ENCODE measurements at regions not wholly inside any gene's neighbourhood (a gene's known extent, or its start where the extent isn't known, plus 50 kb on each side); places are given as distances from the start of the nearest gene placed in this dataset.

DNA sequence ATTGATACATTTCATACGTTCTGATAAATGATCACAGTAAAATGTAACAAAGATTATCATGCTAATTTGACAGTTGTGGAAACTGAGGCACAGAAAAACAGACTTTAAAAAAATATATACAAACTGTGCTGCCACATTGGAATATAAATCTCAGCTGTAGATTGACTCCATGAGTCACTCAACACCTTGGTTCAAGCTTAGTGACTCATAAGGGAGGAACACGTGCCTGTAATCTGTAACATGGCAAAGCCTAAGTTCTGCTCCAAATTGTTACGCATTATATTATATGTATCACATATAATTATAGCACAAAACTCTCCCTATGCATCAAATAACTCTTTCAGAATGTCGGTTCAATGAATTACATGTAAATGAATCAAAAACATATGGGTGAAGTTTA is 1047.5 kb downstream of the GATA3 start:
- DNase-seq (ENCODE audit: low read depth, low spot score) (peak; percentile 11), FAIRE-seq (peak; percentile 65)
- Histone ChIP-seq H3K27ac (ENCODE audit: control insufficient read depth, insufficient read depth, low read length) (no peak overlapping the region), H3K27me3 (ENCODE audit: control insufficient read depth, extremely low read depth, insufficient read depth, low read length) (no peaks in the 10 kb centered on the region), H3K4me1 (ENCODE audit: control insufficient read depth, extremely low read depth, insufficient read depth, low read length) (peaks cover 2% of the 10 kb centered on the region), H3K9me3 (ENCODE audit: control insufficient read depth, low read depth, low read length) (no peaks in the 10 kb centered on the region), H2AFZ (ENCODE audit: control insufficient read depth, low read length) (no peak overlapping the region), H3K9me1 (ENCODE audit: control insufficient read depth, extremely low read depth, insufficient read depth, low read length) (no peaks in the 10 kb centered on the region), H3K4me3 (ENCODE audit: control insufficient read depth in 2 of 3, extremely low read depth in 1 of 3, insufficient read depth in 2 of 3, low read depth in 1 of 3, low read length in 3 of 3) (no peak overlapping the region), H3K4me2 (ENCODE audit: control insufficient read depth, extremely low read depth, insufficient read depth, low read depth, low read length) (no peak overlapping the region), H3K36me3 (ENCODE audit: control insufficient read depth in 2 of 2, extremely low read depth in 1 of 2, insufficient read depth in 2 of 2, low read length in 2 of 2) (no peaks in the 10 kb centered on the region), H3K9ac (ENCODE audit: control insufficient read depth, extremely low read depth, insufficient read depth, low read length) (no peak overlapping the region), H4K20me1 (ENCODE audit: control insufficient read depth, extremely low read depth, insufficient read depth, low read length) (no peaks in the 10 kb centered on the region), H3K79me2 (ENCODE audit: control insufficient read depth, insufficient read depth, low read length) (no peaks in the 10 kb centered on the region)
- TF ChIP-seq, protein P1, sequence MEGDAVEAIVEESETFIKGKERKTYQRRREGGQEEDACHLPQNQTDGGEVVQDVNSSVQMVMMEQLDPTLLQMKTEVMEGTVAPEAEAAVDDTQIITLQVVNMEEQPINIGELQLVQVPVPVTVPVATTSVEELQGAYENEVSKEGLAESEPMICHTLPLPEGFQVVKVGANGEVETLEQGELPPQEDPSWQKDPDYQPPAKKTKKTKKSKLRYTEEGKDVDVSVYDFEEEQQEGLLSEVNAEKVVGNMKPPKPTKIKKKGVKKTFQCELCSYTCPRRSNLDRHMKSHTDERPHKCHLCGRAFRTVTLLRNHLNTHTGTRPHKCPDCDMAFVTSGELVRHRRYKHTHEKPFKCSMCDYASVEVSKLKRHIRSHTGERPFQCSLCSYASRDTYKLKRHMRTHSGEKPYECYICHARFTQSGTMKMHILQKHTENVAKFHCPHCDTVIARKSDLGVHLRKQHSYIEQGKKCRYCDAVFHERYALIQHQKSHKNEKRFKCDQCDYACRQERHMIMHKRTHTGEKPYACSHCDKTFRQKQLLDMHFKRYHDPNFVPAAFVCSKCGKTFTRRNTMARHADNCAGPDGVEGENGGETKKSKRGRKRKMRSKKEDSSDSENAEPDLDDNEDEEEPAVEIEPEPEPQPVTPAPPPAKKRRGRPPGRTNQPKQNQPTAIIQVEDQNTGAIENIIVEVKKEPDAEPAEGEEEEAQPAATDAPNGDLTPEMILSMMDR (optimal IDR thresholded peaks at IDR 0.05 in 1 of 3, IDR thresholded peaks at IDR 0.05 in 1 of 3, conservative IDR thresholded peaks at IDR 0.05 in 1 of 3; ENCODE audit: extremely low read depth in 1 of 3, insufficient read depth in 2 of 3, low read length in 3 of 3) = no peak
- no peak for TF ChIP-seq EZH2 (IDR thresholded peaks at IDR 0.05; ENCODE audit: low read length)
- dilution Hi-C loops (cut with MboI; ENCODE audit: extremely low pct_ligation_motif_present, low sequenced_read_pairs) = no loop called here

DNA sequence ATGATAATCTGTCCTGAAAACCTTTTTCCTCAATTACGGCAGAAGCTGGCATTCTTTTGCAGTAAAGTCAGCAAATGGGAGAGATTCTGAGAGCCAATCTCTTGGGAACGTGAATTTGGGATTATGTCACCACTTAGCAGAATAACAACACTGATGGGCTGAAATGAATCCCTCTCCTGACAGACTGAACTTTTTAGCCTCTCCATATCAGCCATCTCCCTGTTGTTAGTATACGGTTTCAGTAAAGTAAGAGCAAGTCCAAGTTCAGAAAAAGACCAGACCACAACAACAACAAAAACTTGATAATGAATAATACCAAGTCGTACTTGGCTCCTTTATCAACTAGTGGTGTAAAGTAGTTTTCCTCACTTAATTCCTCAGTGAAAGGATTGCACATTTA is 1048.8 kb downstream of the GATA3 start:
- Histone ChIP-seq H2AFZ (ENCODE audit: control insufficient read depth, low read length) (no peak overlapping the region), H3K9me3 (ENCODE audit: control insufficient read depth, low read depth, low read length) (no peaks in the 10 kb centered on the region), H3K9ac (ENCODE audit: control insufficient read depth, extremely low read depth, insufficient read depth, low read length) (no peak overlapping the region), H3K9me1 (ENCODE audit: control insufficient read depth, extremely low read depth, insufficient read depth, low read length) (no peaks in the 10 kb centered on the region), H3K4me1 (ENCODE audit: control insufficient read depth, extremely low read depth, insufficient read depth, low read length) (no peaks in the 10 kb centered on the region), H3K4me3 (ENCODE audit: control insufficient read depth in 2 of 3, extremely low read depth in 1 of 3, insufficient read depth in 2 of 3, low read depth in 1 of 3, low read length in 3 of 3) (no peak overlapping the region), H3K27ac (ENCODE audit: control insufficient read depth, insufficient read depth, low read length) (no peak overlapping the region), H4K20me1 (ENCODE audit: control insufficient read depth, extremely low read depth, insufficient read depth, low read length) (no peaks in the 10 kb centered on the region), H3K4me2 (ENCODE audit: control insufficient read depth, extremely low read depth, insufficient read depth, low read depth, low read length) (no peak overlapping the region), H3K36me3 (ENCODE audit: control insufficient read depth in 2 of 2, extremely low read depth in 1 of 2, insufficient read depth in 2 of 2, low read length in 2 of 2) (no peaks in the 10 kb centered on the region), H3K79me2 (ENCODE audit: control insufficient read depth, insufficient read depth, low read length) (no peaks in the 10 kb centered on the region), H3K27me3 (ENCODE audit: control insufficient read depth, extremely low read depth, insufficient read depth, low read length) (no peaks in the 10 kb centered on the region)
- no peak for DNase-seq (ENCODE audit: low read depth, low spot score)
- TF ChIP-seq, protein P1 (optimal IDR thresholded peaks at IDR 0.05 in 1 of 3, IDR thresholded peaks at IDR 0.05 in 1 of 3, conservative IDR thresholded peaks at IDR 0.05 in 1 of 3; ENCODE audit: extremely low read depth in 1 of 3, insufficient read depth in 2 of 3, low read length in 3 of 3) = no peak
- no peak for TF ChIP-seq EZH2 (IDR thresholded peaks at IDR 0.05; ENCODE audit: low read length)
- dilution Hi-C loops (cut with MboI; ENCODE audit: extremely low pct_ligation_motif_present, low sequenced_read_pairs) = no loop called here
- FAIRE-seq = no peak
